Lower lobe of right lung (tissue), 2 donors: ENCODE measurements at regions not wholly inside any gene's neighbourhood (a gene's known extent, or its start where the extent isn't known, plus 50 kb on each side); places are given as distances from the start of the nearest gene placed in this dataset.

Experiments
- ATAC-seq, 2 donors: fragments of 200-7000 bp; cut with Tn5 transposase; one replicate each; pipeline ENCODE4 v1.9.1; 2020 to 2022; ENCODE audit warnings: mild to moderate bottlenecking in 2 of 2, moderate library complexity in 2 of 2
- DNase-seq: peaks from one replicate; pipeline ENCODE4 v3.0.0-alpha.2; 2020
- H3K27ac ChIP-seq: fragments of 200-600 bp; one replicate; pipeline ENCODE4 v1.8.0; 2022
- H3K27me3 ChIP-seq: fragments of 200-600 bp; one replicate; pipeline ENCODE4 v1.8.0; 2022; ENCODE audit warnings: low read depth
- H3K36me3 ChIP-seq: fragments of 200-600 bp; one replicate; pipeline ENCODE4 v1.8.0; 2022; ENCODE audit warnings: mild to moderate bottlenecking
- H3K4me1 ChIP-seq: fragments of 200-600 bp; one replicate; pipeline ENCODE4 v1.8.0; 2022
- H3K4me3 ChIP-seq: fragments of 200-600 bp; one replicate; pipeline ENCODE4 v1.8.0; 2022; ENCODE audit warnings: mild to moderate bottlenecking
- H3K9me3 ChIP-seq: fragments of 200-600 bp; one replicate; pipeline ENCODE4 v1.8.0; 2022
- CTCF ChIP-seq: fragments of 200-600 bp; IDR thresholded peaks from one replicate; pipeline ENCODE4 v1.8.0; 2022; ENCODE audit warnings: antibody characterized with exemption, mild to moderate bottlenecking
- intact Hi-C: fragments of 100-400 bp; cut with DNase I; formaldehyde crosslinking; loops from one replicate; pipeline ENCODE4 v1.11.0; 2022
- donor health status: DM: no; HTN: yes; CAD: no; lungs with severe emphysema.

DNA sequence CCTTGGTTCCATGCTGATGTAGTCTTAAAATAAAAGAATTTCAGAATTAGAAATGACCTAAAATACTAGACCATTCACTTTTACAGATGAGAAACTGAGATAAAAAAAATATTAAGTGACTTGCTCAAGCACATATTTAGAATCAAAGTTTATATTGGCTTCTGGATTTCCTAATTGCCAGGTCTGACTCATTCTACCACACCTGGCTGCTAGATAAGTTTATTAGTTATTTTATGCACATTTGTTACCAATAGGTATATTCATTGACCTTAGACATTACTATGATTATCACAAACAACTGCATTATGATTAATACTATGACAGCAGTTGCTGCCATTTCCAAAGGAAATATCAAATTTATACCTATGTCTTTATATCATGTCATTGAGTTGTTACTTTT, 497.5 kb downstream of the RWDD3 start:
- Histone ChIP-seq H3K4me1 (no peaks in the 10 kb centered on the region), H3K4me3 (no peak overlapping the region), H3K36me3 (no peaks in the 10 kb centered on the region), H3K27ac (no peak overlapping the region), H3K9me3 (no peaks in the 10 kb centered on the region), H3K27me3 (no peaks in the 10 kb centered on the region)
- ATAC-seq (no peak), DNase-seq (no peak)
- intact Hi-C loops, result no loop called here
- TF ChIP-seq CTCF, result no peak

DNA sequence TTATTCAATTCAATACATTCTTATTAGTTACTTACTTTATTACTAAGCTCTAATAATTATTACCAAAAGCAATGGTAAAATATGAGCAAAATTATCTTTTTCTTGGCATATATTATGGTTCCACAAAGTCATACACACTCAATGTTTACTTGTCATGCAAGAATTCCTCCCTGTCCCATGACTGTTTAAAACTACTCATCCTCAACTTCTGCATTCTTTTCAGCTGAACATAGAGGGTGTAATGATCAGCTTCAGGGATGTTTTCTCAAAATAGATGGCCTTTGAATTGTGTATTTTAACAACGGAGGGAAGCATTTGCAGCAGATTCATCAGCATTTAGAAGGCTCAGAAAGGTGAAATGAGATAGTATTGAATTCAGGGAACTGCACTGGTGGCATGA, 499.0 kb downstream of the RWDD3 start:
- intact Hi-C loops, result no loop called here
- no peak for DNase-seq
- H3K4me3 ChIP-seq, result no peak overlapping the region
- H3K27ac ChIP-seq, result no peak overlapping the region
- H3K27me3 ChIP-seq, result no peaks in the 10 kb centered on the region
- no peaks in the 10 kb centered on the region for H3K4me1 ChIP-seq
- H3K9me3 ChIP-seq, result peaks cover 2% of the 10 kb centered on the region
- H3K36me3 ChIP-seq, result no peaks in the 10 kb centered on the region
- ATAC-seq, result no peak
- TF ChIP-seq CTCF, result no peak

DNA sequence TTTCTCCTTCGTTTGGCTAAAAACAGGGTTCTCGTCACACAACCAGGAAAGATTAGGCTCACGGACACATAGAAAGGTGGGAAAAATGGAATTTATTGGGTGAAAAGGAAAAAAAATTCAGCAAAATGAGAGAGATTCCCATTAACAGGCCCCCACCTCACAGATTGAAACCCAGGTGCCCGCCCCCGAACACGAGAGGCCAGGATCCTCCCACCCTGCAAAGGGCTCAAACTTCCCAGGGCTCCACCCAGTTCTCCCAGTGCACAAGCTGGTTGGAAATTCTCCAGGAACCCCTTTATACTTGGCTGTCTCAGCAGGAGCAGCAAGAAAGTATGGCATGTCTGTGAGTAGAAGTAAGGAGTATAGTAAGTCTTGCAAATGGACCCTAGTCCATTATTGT, 499.7 kb downstream of the RWDD3 start:
- intact Hi-C loops, result no loop called here
- H3K4me3 ChIP-seq, result no peak overlapping the region
- TF ChIP-seq CTCF, result no peak
- ATAC-seq, result no peak
- no peak overlapping the region for H3K27ac ChIP-seq
- DNase-seq, result no peak
- peaks cover 2% of the 10 kb centered on the region for H3K9me3 ChIP-seq
- no peaks in the 10 kb centered on the region for H3K4me1 ChIP-seq
- H3K36me3 ChIP-seq, result no peaks in the 10 kb centered on the region
- no peaks in the 10 kb centered on the region for H3K27me3 ChIP-seq

GRCh38 chr1:95734560-95734959, 500.6 kb downstream of the RWDD3 start:
- TF ChIP-seq CTCF, result no peak
- DNase-seq, result no peak
- Histone ChIP-seq H3K4me3 (no peak overlapping the region), H3K4me1 (no peaks in the 10 kb centered on the region), H3K9me3 (peaks cover 2% of the 10 kb centered on the region), H3K36me3 (no peaks in the 10 kb centered on the region), H3K27ac (no peak overlapping the region), H3K27me3 (no peaks in the 10 kb centered on the region)
- no peak for ATAC-seq
- intact Hi-C loops, result no loop called here

DNA sequence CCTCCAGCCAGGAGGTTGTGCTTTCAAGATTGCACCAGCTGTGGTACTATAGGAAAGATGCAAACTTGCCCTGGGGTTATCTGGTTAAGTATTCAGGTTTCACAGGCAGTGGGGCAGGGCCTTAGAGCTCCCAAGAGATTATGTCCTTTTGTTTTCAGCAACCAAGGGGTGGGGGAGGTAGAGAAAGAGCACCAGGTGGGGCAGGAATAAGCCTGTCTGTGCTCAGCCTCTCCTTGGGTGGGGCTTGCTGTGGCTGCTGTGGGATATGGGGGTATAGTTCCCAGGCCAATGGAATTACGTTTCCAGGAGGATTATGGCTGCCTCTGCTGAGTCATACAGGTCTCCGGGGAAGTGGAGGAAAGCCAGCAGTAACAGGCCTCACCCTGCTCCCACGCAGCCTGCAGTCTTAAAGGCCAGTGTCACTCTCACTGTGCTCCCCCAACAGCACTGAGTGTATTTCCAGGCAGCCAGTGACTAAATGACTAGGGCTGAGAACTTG, 508.6 kb downstream of the RWDD3 start:
- DNase-seq (no peak), ATAC-seq (peak in 1 of 2 donors; percentile 25)
- Histone ChIP-seq H3K9me3 (peaks cover 2% of the 10 kb centered on the region), H3K27ac (no peak overlapping the region), H3K36me3 (no peaks in the 10 kb centered on the region), H3K27me3 (no peaks in the 10 kb centered on the region), H3K4me1 (no peaks in the 10 kb centered on the region), H3K4me3 (no peak overlapping the region)
- TF ChIP-seq CTCF, result no peak
- intact Hi-C loops, result no loop called here

GRCh38 chr1:95744731-95745130, 510.7 kb downstream of the RWDD3 start:
- H3K27me3 ChIP-seq, result no peaks in the 10 kb centered on the region
- no peak for ATAC-seq
- intact Hi-C loops, result no loop called here
- H3K4me1 ChIP-seq, result no peaks in the 10 kb centered on the region
- no peaks in the 10 kb centered on the region for H3K36me3 ChIP-seq
- no peak overlapping the region for H3K27ac ChIP-seq
- TF ChIP-seq CTCF, result no peak
- no peak for DNase-seq
- no peaks in the 10 kb centered on the region for H3K9me3 ChIP-seq
- no peak overlapping the region for H3K4me3 ChIP-seq
